IgD-negative memory B cell (primary cell): ENCODE measurements at regions not wholly inside any gene's neighbourhood (a gene's known extent, or its start where the extent isn't known, plus 50 kb on each side); places are given as distances from the start of the nearest gene placed in this dataset.
A peak's percentile ranks its signal among the peaks of the same experiment; 100 is the strongest.

ENCODE experiments used
- H3K27ac Mint-ChIP-seq, 3 donors: one replicate each; pipeline ENCODE4 v1.8.0; 2020 to 2022; ENCODE audit warnings: mild to moderate bottlenecking in 3 of 3, mixed read lengths in 3 of 3, moderate library complexity in 1 of 3
- H3K27me3 Mint-ChIP-seq: one replicate; pipeline ENCODE4 v1.8.0; 2021; ENCODE audit warnings: mixed read lengths
- H3K36me3 Mint-ChIP-seq: one replicate; pipeline ENCODE4 v1.8.0; 2020; ENCODE audit warnings: mild to moderate bottlenecking, mixed read lengths
- H3K4me1 Mint-ChIP-seq, 3 donors: one replicate each; pipeline ENCODE4 v1.8.0; 2020 to 2022; ENCODE audit warnings: mixed read lengths in 3 of 3, mild to moderate bottlenecking in 1 of 3
- H3K4me3 Mint-ChIP-seq, 4 donors: one replicate each; pipeline ENCODE4 v1.8.0; 2020 to 2022; ENCODE audit warnings: mild to moderate bottlenecking in 4 of 4, mixed read lengths in 4 of 4, moderate library complexity in 3 of 4
- H3K9me3 Mint-ChIP-seq, 3 donors: one replicate each; pipeline ENCODE4 v1.8.0; 2020 to 2021; ENCODE audit warnings: mixed read lengths in 3 of 3, mild to moderate bottlenecking in 1 of 3

DNA sequence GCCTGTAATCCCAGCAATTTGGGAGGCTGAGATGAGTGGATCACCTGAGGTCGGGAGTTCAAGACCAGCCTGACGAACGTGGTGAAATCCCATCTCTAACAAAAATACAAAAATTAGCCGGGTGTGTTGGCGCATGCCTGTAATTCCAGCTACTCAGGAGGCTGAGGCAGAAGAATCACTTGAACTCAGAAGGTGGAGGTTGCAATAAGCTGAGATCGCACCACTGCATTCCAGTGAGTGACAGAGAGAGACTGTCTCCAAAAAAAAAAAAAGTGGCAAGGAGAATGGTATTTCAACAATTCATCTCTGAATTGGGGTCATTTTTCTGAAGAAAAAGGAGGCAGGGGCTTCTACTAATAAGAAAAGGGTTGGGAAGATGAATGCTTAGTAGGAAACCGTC is 111.5 kb upstream of the NHSL1 start:
- Mint-ChIP-seq H3K4me3 (no peak overlapping the region), H3K36me3 (no peaks in the 10 kb centered on the region), H3K4me1 (no peaks in the 10 kb centered on the region), H3K27me3 (peaks cover 5% of the 10 kb centered on the region), H3K27ac (no peak overlapping the region), H3K9me3 (no peaks in the 10 kb centered on the region)

DNA sequence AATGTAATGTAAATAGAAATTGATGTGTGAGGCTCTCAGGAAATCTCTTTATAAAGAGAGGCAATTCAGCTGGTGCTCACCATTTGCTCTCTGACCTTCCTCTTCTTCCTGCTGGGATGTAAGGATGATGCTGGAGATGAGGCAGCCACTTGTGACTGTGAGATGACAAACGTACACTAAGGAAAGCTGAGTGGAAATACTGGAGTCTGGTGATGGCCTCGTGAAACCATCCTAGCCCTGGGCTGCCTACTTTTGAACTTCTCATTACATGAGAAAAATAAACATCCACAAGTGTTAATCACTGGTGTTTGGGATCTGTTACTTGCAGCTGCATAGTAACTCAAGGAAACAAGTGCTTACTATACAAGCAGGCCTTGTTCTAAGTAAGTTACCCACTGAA is 114.9 kb upstream of the NHSL1 start:
- Mint-ChIP-seq H3K4me1 (no peaks in the 10 kb centered on the region), H3K27ac (no peak overlapping the region)

DNA sequence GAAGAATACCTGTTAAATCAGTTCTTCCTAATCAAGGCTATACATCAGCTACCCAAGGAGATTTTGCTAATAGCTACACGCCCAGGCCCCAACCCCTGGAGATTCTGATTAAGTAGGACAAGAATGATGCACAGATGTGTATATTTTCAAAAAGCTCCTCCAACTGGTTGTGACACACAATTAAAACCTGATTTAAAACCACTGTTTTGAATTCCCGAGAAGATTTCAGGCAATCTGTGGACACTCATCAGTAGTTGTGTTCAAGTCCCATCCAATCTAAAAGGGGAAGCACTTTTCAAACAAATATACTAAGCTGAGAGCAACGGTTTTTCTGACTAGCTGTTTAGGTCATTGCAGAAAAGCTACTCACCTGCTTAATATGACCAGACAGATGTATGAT is 118.9 kb upstream of the NHSL1 start:
- Mint-ChIP-seq H3K4me1 (no peaks in the 10 kb centered on the region), H3K27ac (no peak overlapping the region), H3K9me3 (no peaks in the 10 kb centered on the region), H3K36me3 (no peaks in the 10 kb centered on the region), H3K27me3 (no peaks in the 10 kb centered on the region), H3K4me3 (no peak overlapping the region)

More for the DNA sequence above, 114.9 kb upstream of the NHSL1 start:
- Mint-ChIP-seq H3K27me3 (peaks cover 2% of the 10 kb centered on the region), H3K4me3 (no peak overlapping the region), H3K36me3 (no peaks in the 10 kb centered on the region), H3K9me3 (no peaks in the 10 kb centered on the region)

DNA sequence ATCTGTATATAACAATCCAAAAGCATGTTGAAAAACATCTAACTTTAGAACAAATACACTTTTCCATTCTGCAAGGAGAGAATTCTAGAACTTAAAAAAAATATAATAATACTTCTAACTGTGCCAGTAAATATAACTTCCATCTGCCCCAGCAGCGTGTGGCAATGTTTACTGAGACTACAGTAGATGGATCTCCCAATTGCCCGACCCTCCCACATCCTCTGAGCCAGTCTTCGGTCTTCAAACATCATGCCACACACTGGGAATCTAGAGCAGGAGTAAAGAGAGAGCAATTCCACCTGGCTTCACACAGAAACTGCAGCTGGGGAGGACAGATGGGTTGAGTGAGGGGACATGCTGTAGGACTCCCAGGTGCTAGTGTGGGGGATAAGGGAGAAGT is 121.3 kb upstream of the NHSL1 start:
- Mint-ChIP-seq H3K27me3 (no peaks in the 10 kb centered on the region), H3K4me3 (no peak overlapping the region), H3K9me3 (no peaks in the 10 kb centered on the region), H3K36me3 (no peaks in the 10 kb centered on the region), H3K4me1 (no peaks in the 10 kb centered on the region), H3K27ac (no peak overlapping the region)

DNA sequence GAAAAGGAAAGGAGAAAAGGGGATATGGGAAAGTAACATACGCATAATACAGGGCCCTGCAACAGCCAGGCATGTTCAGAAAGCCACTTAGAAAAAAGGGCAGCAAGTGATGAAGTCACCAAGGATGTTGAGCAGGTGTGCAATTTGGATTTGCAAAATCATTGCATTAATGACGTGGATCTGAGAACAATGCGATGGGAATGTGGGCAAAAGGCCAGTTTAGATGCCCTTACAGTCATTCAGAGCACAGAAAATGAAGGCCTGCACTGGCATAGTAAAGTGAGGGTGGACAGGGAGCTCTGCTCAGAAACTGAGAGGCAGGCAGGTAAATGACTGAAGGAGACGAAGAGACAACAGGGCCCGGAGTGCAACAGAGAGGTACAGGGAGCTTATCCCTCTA is 123.7 kb upstream of the NHSL1 start:
- H3K27me3 Mint-ChIP-seq, result no peaks in the 10 kb centered on the region
- H3K4me3 Mint-ChIP-seq, result no peak overlapping the region
- peak overlapping the region in 1 of 3 donors; percentile 78 for H3K27ac Mint-ChIP-seq
- H3K9me3 Mint-ChIP-seq, result no peaks in the 10 kb centered on the region
- H3K36me3 Mint-ChIP-seq, result no peaks in the 10 kb centered on the region
- no peaks in the 10 kb centered on the region for H3K4me1 Mint-ChIP-seq

DNA sequence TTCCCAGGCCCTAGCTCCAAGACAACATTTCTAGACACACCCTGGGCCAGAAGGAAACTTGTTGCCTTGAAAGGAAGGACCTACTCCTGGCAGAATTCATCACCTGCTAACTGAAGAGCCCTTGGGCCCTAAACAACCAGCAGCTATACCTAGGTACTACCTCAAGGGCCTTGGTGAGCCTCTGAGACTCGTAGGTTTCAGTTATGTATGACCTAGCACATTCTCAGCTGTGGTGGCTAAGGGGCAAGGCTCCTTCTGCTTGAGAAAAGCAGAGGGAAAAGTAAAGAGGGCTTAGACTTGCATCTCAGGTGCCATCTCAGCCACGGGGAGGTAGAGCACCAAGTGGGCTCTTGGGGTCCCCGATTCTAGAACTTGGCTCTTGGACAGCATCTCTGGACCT is 132.3 kb upstream of the NHSL1 start:
- H3K27ac Mint-ChIP-seq, result no peak overlapping the region
- peaks cover 6% of the 10 kb centered on the region for H3K27me3 Mint-ChIP-seq
- no peak overlapping the region for H3K4me3 Mint-ChIP-seq
- H3K4me1 Mint-ChIP-seq, result no peaks in the 10 kb centered on the region
- no peaks in the 10 kb centered on the region for H3K36me3 Mint-ChIP-seq
- H3K9me3 Mint-ChIP-seq, result peaks cover 0 to 5% (median 4%) of the 10 kb centered on the region in 3 donors

DNA sequence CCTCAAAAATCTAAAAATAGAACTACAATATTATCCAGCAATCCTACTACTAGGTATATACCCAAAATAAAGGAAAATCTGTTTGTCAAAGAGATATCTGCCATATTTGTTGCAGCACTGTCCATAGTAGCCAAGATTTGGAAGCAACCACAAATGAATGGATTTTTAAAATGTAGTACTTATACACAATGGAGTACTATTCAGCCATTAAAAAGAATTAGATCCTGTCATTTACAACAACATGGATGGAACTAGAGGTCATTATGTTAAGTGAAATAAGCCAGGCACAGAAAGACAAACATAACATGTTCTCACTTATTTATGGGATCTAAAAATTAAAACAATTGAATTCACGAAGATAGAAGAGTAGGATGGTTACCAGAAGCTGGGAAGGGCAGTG is 135.7 kb upstream of the CCDC28A start:
- peaks cover 4 to 7% (median 4%) of the 10 kb centered on the region in 3 donors for H3K9me3 Mint-ChIP-seq
- no peaks in the 10 kb centered on the region for H3K4me1 Mint-ChIP-seq
- no peak overlapping the region for H3K4me3 Mint-ChIP-seq
- peaks cover 9% of the 10 kb centered on the region for H3K27me3 Mint-ChIP-seq
- H3K27ac Mint-ChIP-seq, result no peak overlapping the region
- no peaks in the 10 kb centered on the region for H3K36me3 Mint-ChIP-seq

DNA sequence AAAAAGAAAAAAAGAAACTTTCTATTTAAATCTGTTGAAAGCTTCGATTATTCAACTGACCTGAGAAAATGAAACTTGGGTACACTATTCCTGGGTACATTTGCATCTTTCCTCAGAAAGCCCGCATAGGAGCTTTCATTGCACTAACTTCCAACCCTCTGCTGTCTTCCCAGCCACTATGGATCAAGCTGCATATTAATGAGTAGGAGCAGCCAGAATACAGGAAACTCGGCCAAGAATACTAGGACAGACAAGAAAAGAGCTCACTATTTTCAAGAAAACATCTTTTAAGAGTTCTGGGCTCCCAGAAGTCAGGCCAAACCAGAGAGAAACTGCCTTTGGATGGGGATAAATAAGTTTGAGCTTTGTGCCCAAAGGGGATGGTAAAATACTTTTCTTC is 135.0 kb upstream of the CCDC28A start:
- Mint-ChIP-seq H3K9me3 (peaks cover 0 to 7% (median 4%) of the 10 kb centered on the region in 3 donors), H3K4me3 (no peak overlapping the region), H3K4me1 (no peaks in the 10 kb centered on the region), H3K27me3 (peaks cover 9% of the 10 kb centered on the region), H3K36me3 (no peaks in the 10 kb centered on the region), H3K27ac (no peak overlapping the region)

DNA sequence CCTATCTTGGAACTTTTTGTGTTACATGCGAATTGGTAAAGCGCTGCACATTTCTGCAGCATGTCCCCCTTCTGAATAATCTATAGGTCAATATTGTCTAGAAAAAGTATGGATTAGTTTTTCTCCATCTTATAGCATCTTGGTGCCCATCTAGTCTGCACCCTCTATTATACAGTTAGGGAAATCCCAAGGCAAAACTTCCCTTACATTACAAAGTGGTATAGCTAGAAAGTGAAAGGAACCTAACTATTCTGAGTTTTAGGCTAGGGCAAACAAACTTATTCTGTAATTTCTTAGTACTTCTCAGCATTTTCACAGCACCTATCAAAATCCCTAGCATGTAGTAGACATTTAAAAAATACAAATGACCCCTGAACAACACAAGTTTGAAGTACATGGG is 133.5 kb upstream of the CCDC28A start:
- no peak overlapping the region for H3K27ac Mint-ChIP-seq
- H3K27me3 Mint-ChIP-seq, result peaks cover 6% of the 10 kb centered on the region
- H3K36me3 Mint-ChIP-seq, result no peaks in the 10 kb centered on the region
- peaks cover 0 to 7% (median 2%) of the 10 kb centered on the region in 3 donors for H3K9me3 Mint-ChIP-seq
- no peaks in the 10 kb centered on the region for H3K4me1 Mint-ChIP-seq
- H3K4me3 Mint-ChIP-seq, result no peak overlapping the region

DNA sequence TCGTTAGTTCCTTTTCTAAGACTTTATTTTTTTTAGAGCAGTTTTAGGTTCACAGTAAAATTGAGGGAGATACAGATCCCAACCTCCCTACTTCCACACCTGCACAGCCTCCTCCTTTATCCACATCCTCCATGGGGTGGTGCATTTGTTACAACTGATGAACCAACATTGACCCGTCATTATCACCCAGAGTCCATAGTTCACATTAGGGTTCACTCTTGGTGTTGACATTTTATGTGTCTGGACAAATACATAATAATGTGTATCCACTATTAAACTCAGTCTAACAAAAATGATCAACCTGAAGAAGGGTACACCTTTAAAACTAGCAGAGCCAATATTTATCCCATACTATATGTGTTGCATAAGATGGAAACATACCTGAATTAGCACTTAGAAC is 130.4 kb upstream of the CCDC28A start:
- Mint-ChIP-seq H3K36me3 (no peaks in the 10 kb centered on the region), H3K27me3 (peaks cover 6% of the 10 kb centered on the region), H3K27ac (no peak overlapping the region), H3K4me3 (no peak overlapping the region), H3K9me3 (no peaks in the 10 kb centered on the region), H3K4me1 (no peaks in the 10 kb centered on the region)

DNA sequence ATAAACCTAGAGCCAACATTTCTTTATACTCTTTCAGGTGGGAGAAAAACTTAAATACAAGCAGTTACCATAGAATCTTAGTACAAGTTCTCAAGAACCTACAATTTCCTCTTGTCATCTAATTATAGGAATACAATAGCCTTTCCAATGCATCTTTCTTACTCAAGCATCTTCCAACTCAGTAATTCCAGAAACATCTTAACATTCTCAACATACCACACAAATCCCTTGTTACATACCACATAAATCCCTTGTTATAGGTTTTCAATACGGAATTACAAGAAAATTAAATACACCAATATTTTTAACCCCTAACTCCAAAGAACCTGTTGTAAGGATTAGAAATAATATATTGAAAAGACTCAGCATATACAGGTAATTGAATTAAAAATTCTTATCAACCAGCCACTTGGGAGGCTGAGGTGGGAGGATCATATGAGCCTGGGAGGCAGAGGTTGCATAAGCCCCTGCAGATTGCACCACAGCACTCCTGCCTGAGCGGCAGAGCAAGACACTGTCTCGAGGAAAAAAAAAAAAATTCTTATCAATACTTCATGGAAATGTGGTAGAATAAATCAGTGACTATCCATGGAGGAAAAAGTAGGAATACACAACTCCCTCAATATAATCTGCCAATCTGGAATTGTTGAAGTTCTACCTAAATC is 127.5 kb upstream of the CCDC28A start:
- H3K27ac Mint-ChIP-seq, result no peak overlapping the region
- H3K27me3 Mint-ChIP-seq, result peaks cover 10% of the 10 kb centered on the region
- peaks cover 0 to 1% (median 0%) of the 10 kb centered on the region in 3 donors for H3K9me3 Mint-ChIP-seq
- H3K4me1 Mint-ChIP-seq, result no peaks in the 10 kb centered on the region
- peaks cover 3% of the 10 kb centered on the region for H3K36me3 Mint-ChIP-seq
- no peak overlapping the region for H3K4me3 Mint-ChIP-seq

DNA sequence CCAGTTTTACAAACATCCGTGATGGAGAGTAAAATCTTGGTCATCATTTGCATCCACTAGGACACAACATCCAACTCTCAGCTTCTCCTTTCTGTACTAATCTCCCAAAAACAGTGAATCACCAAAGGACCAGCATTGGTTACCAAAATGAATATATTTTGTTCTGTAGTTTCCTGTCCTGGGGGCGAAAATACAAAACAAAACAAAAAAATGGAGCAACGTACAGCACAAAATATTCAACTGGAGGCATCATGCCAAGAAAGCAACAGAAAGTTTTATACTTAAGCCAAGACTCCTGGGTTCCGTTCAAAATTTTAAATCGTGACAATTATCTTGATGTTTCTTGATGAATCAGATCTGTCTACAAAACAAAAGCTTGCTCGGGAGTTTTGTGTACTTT is 126.6 kb upstream of the CCDC28A start:
- H3K4me1 Mint-ChIP-seq, result no peaks in the 10 kb centered on the region
- peaks cover 7% of the 10 kb centered on the region for H3K27me3 Mint-ChIP-seq
- peaks cover 3% of the 10 kb centered on the region for H3K36me3 Mint-ChIP-seq
- peaks cover 0 to 1% (median 0%) of the 10 kb centered on the region in 3 donors for H3K9me3 Mint-ChIP-seq
- no peak overlapping the region for H3K27ac Mint-ChIP-seq
- H3K4me3 Mint-ChIP-seq, result no peak overlapping the region

DNA sequence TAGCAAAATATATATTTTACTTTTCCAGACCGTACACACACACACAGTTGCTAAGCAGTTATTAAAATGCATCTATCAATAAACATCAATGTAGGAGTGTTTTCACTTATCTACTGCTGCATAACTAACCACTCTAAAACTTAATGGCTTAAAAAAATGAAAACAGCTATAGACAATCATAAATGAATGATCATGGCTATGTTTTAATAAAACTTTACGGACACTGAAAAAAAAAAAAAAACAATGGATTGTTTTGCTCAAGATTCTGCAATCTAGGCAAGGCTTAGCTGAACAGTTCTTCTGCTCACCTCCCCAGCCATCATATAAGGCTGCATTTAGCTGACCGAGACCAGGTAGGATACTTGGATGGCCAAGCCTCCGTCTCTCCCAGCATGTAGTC is 125.4 kb upstream of the CCDC28A start:
- Mint-ChIP-seq H3K27ac (no peak overlapping the region), H3K4me3 (no peak overlapping the region)

DNA sequence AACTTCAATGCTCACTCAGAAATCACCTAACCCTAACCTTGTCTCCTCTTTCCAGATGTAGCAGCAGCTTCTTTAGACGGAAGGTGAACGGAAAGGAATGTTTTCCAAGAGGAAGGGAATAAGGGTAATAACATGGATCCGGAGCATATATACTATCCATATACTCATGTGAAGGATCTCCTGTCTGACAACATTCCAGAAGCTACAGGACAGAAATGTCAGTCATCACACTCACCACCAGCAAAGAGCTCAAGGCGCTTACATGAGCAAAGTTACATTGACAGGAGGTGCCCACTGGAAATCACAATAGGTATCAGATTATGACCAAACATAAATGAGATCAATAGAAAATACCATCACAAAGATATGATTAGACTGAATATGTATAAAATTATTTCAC is 122.1 kb upstream of the CCDC28A start:
- Mint-ChIP-seq H3K36me3 (peaks cover 3% of the 10 kb centered on the region), H3K4me3 (no peak overlapping the region), H3K9me3 (peaks cover 0 to 1% (median 0%) of the 10 kb centered on the region in 3 donors), H3K4me1 (peaks cover 4 to 6% (median 4%) of the 10 kb centered on the region in 3 donors), H3K27me3 (peaks cover 14% of the 10 kb centered on the region), H3K27ac (no peak overlapping the region)

More for the DNA sequence above, 125.4 kb upstream of the CCDC28A start:
- Mint-ChIP-seq H3K4me1 (no peaks in the 10 kb centered on the region), H3K27me3 (peaks cover 8% of the 10 kb centered on the region), H3K9me3 (peaks cover 0 to 1% (median 0%) of the 10 kb centered on the region in 3 donors), H3K36me3 (peaks cover 3% of the 10 kb centered on the region)

DNA sequence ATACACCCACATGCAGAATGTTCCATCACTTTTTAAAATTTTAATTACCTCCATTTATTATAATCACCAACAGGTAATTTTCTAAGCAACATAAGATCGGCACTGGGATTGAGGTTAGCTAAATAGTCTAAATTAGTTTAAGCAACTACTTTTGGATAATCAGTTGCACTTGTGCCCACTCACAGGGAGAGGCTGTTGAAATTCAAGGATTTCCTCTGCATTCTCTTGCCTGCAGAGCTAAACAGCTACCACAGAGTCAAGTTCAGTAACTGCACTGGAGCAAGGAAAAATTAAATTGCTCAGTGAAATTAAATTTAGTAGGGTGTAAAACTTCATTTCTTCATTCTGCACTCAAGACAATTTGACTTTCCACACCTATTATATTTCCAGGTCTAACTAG is 120.7 kb upstream of the CCDC28A start:
- H3K4me3 Mint-ChIP-seq, result no peak overlapping the region
- H3K4me1 Mint-ChIP-seq, result peaks cover 4 to 6% (median 4%) of the 10 kb centered on the region in 3 donors
- peaks cover 3% of the 10 kb centered on the region for H3K36me3 Mint-ChIP-seq
- H3K27me3 Mint-ChIP-seq, result peaks cover 20% of the 10 kb centered on the region
- H3K27ac Mint-ChIP-seq, result no peak overlapping the region
- peaks cover 0 to 1% (median 0%) of the 10 kb centered on the region in 3 donors for H3K9me3 Mint-ChIP-seq

DNA sequence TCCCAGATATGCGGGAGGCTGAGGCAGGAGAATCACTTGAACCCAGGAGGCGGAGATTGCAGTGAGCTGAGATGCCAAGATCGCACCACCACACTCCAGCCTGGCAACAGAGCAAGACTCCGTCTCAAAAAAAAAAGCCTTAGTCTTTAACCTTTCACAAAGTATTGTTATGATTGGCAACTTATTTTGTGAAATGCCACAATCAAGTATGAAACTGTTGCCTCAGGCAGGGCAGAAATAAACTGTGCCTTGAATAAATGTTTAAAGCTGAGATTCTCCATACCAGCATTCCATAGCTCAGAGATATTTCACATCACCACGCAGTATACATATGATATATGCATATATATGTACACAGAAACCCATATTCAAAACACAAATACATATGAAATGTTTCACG is 120.1 kb upstream of the CCDC28A start:
- no peak overlapping the region for H3K27ac Mint-ChIP-seq
- peaks cover 0 to 1% (median 0%) of the 10 kb centered on the region in 3 donors for H3K9me3 Mint-ChIP-seq
- H3K27me3 Mint-ChIP-seq, result peaks cover 23% of the 10 kb centered on the region
- H3K36me3 Mint-ChIP-seq, result peaks cover 3% of the 10 kb centered on the region
- H3K4me3 Mint-ChIP-seq, result no peak overlapping the region
- H3K4me1 Mint-ChIP-seq, result peaks cover 4 to 6% (median 4%) of the 10 kb centered on the region in 3 donors
